CD14-positive monocyte (primary cell): ENCODE measurements at regions not wholly inside any gene's neighbourhood (a gene's known extent, or its start where the extent isn't known, plus 50 kb on each side); places are given as distances from the start of the nearest gene placed in this dataset.

Experiments used
- DNase-seq, 3 donors: peaks; one replicate each; pipeline ENCODE4 v3.0.0-alpha.2; 2011 to 2022
- H2AFZ ChIP-seq: 2 replicates; pipeline ENCODE4 v1.6.0; 2012; ENCODE audit warnings: mild to moderate bottlenecking, low read depth, low read length, inconsistent platforms; ENCODE audit not compliant: insufficient read depth, poor library complexity, severe bottlenecking
- H3K27ac ChIP-seq, 2 donors: 1 replicate in 1 of 2; 2 replicates in 1 of 2; pipeline ENCODE4 v1.5.1; 2012 to 2013; ENCODE audit warnings: low read length in 2 of 2, control low read depth in 1 of 2, inconsistent platforms in 1 of 2, low read depth in 1 of 2, mild to moderate bottlenecking in 1 of 2
- H3K27me3 ChIP-seq, 2 donors: one replicate each; pipeline versions ENCODE4 v1.6.0 to v1.6.1; 2011 to 2013; ENCODE audit warnings: low read length in 2 of 2; ENCODE audit not compliant: control insufficient read depth in 2 of 2, insufficient read depth in 2 of 2
- H3K36me3 ChIP-seq, 2 donors: replicated peaks in 1 of 2; 1 replicate in 1 of 2; 2 replicates in 1 of 2; pipeline versions ENCODE4 v1.5.1 to v1.6.1; 2012 to 2013; ENCODE audit warnings: low read length in 2 of 2, control low read depth in 1 of 2, inconsistent platforms in 1 of 2, mild to moderate bottlenecking in 1 of 2; ENCODE audit not compliant: insufficient read depth in 2 of 2, control insufficient read depth in 1 of 2
- H3K4me1 ChIP-seq, 2 donors: 1 replicate in 1 of 2; 2 replicates in 1 of 2; pipeline versions ENCODE4 v1.5.1 to v1.6.1; 2012 to 2013; ENCODE audit warnings: low read length in 2 of 2, control low read depth in 1 of 2, inconsistent platforms in 1 of 2, mild to moderate bottlenecking in 1 of 2, moderate library complexity in 1 of 2; ENCODE audit not compliant: insufficient read depth in 2 of 2, control insufficient read depth in 1 of 2
- H3K4me2 ChIP-seq: replicated peaks from 2 replicates; pipeline ENCODE3; 2012; ENCODE audit warnings: low read length, moderate library complexity, mild to moderate bottlenecking; ENCODE audit not compliant: poor library complexity, severe bottlenecking; ENCODE audit errors: extremely low read depth
- H3K4me3 ChIP-seq, 3 experiments: fragments of 200-600 bp in 1 of 3; sonication (generic) in 1 of 3; replicated peaks in 1 of 3; 1 replicate in 2 of 3; 2 replicates in 1 of 3; pipeline ENCODE4 v1.5.1; 2011 to 2013; ENCODE audit warnings: low read length in 3 of 3, mild to moderate bottlenecking in 3 of 3, control low read depth in 2 of 3, low read depth in 2 of 3, inconsistent platforms in 1 of 3, moderate library complexity in 1 of 3
- H3K79me2 ChIP-seq: 2 replicates; pipeline ENCODE4 v1.6.0; 2012; ENCODE audit warnings: mild to moderate bottlenecking, control low read depth, inconsistent platforms, low read length, moderate library complexity; ENCODE audit not compliant: insufficient read depth
- H3K9ac ChIP-seq: 2 replicates; pipeline ENCODE4 v1.6.0; 2017; ENCODE audit warnings: low read length, mild to moderate bottlenecking; ENCODE audit not compliant: insufficient read depth, poor library complexity, severe bottlenecking
- H3K9me3 ChIP-seq, 2 donors: replicated peaks in 1 of 2; 1 replicate in 1 of 2; 2 replicates in 1 of 2; pipeline versions ENCODE4 v1.5.1 to v1.6.1; 2012 to 2013; ENCODE audit warnings: low read length in 2 of 2, control low read depth in 1 of 2; ENCODE audit not compliant: control insufficient read depth in 1 of 2, insufficient read depth in 1 of 2
- H4K20me1 ChIP-seq: 2 replicates; pipeline ENCODE4 v1.6.0; 2012; ENCODE audit warnings: mild to moderate bottlenecking, low read length, control low read depth, moderate library complexity; ENCODE audit not compliant: insufficient read depth
- H3K27ac Mint-ChIP-seq, 7 donors: one replicate each; pipeline ENCODE4 v1.8.0; 2020; ENCODE audit warnings: mild to moderate bottlenecking in 7 of 7, mixed read lengths in 7 of 7, moderate library complexity in 6 of 7, inconsistent platforms in 2 of 7
- H3K27me3 Mint-ChIP-seq, 3 donors: one replicate each; pipeline ENCODE4 v1.8.0; 2021 to 2022; ENCODE audit warnings: low read depth in 3 of 3, mild to moderate bottlenecking in 3 of 3, mixed read lengths in 3 of 3, moderate library complexity in 3 of 3, inconsistent platforms in 1 of 3
- H3K36me3 Mint-ChIP-seq, 2 donors: one replicate each; pipeline ENCODE4 v1.8.0; 2020; ENCODE audit warnings: mixed read lengths in 2 of 2, inconsistent platforms in 1 of 2, mild to moderate bottlenecking in 1 of 2
- H3K4me1 Mint-ChIP-seq: one replicate; pipeline ENCODE4 v1.8.0; 2020; ENCODE audit warnings: mild to moderate bottlenecking, mixed read lengths
- H3K4me3 Mint-ChIP-seq, 2 donors: one replicate each; pipeline ENCODE4 v1.8.0; 2020; ENCODE audit warnings: mild to moderate bottlenecking in 2 of 2, mixed read lengths in 2 of 2, moderate library complexity in 1 of 2
- H3K9me3 Mint-ChIP-seq, 7 donors: one replicate each; pipeline ENCODE4 v1.8.0; 2020 to 2022; ENCODE audit warnings: mixed read lengths in 7 of 7, mild to moderate bottlenecking in 6 of 7, moderate library complexity in 6 of 7, inconsistent platforms in 2 of 7
- WGBS: methylation state at CpG from one replicate; pipeline ENCODE4 v1.1.5; 2013; ENCODE audit warnings: missing lambda C conversion rate; ENCODE audit not compliant: insufficient coverage; 5-methylcytosine and 5-hydroxymethylcytosine counted together
- intact Hi-C, 2 donors: fragments of 100-400 bp; cut with micrococcal nuclease; formaldehyde crosslinking; loops; one replicate each; pipeline versions ENCODE4 v1.15.0 to v1.15.1; 2023
- TF ChIP-seq, protein P1 (sequence below): fragments of 200-600 bp; IDR thresholded peaks from one replicate; pipeline ENCODE4 v1.8.0; 2022; ENCODE audit warnings: antibody characterized with exemption, mild to moderate bottlenecking

DNA sequence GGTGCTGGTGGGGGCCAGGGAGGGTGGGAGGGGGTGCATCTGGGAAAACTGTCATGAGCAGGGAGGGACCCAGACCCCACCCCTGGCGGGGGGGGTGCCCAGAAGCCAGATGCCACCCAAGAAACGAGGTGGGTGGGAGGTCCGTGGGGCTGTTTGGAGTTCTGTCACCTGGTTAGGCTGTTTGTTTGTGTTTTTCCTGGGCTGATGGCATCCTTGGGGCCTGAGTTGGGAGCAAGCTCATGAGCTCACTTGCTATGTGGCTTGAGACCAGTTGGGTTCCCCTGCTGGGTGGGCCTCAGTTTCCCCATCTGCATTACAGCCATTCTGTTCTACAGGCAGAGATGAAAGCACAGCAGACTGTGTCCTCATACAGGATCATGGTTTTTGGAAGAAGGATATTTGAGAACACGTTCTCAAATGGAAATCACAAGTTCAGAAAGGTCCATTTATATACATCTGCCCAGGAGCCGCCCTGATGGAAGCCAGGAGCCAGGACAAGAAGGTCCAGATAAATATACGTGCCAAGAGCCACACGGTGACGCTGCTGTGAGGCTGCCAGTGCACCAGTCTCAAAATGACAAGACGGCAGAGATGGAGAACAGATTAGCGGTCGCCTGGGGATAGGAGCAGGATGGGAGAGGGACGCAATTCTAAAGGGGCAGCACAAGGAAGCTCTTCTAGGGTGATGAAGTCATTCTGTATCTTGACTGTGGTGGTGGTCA, 312.9 kb downstream of the MN1 start:
- 79% methylated on average over 11 of the region's 12 CpGs for WGBS
- no peak overlapping the region for H3K27ac ChIP-seq
- peaks cover 0 to 6% of the 10 kb centered on the region in 2 donors for H3K9me3 ChIP-seq

GRCh38 chr22:27489178-27489675, 312.3 kb downstream of the MN1 start:
- Mint-ChIP-seq H3K27ac (no peak overlapping the region), H3K4me3 (no peak overlapping the region), H3K4me1 (no peaks in the 10 kb centered on the region), H3K27me3 (peaks cover 0 to 2% (median 0%) of the 10 kb centered on the region in 3 donors), H3K36me3 (no peaks in the 10 kb centered on the region), H3K9me3 (peaks cover 2 to 12% (median 7%) of the 10 kb centered on the region in 7 donors)
- no peak overlapping the region for H3K27ac ChIP-seq
- intact Hi-C loops = no loop called here
- H3K4me1 ChIP-seq = no peaks in the 10 kb centered on the region
- H3K4me3 ChIP-seq = no peak overlapping the region
- H3K27me3 ChIP-seq = no peaks in the 10 kb centered on the region
- H3K36me3 ChIP-seq = no peaks in the 10 kb centered on the region
- H3K9me3 ChIP-seq = peaks cover 0 to 6% of the 10 kb centered on the region in 2 donors
- TF ChIP-seq, protein P1, sequence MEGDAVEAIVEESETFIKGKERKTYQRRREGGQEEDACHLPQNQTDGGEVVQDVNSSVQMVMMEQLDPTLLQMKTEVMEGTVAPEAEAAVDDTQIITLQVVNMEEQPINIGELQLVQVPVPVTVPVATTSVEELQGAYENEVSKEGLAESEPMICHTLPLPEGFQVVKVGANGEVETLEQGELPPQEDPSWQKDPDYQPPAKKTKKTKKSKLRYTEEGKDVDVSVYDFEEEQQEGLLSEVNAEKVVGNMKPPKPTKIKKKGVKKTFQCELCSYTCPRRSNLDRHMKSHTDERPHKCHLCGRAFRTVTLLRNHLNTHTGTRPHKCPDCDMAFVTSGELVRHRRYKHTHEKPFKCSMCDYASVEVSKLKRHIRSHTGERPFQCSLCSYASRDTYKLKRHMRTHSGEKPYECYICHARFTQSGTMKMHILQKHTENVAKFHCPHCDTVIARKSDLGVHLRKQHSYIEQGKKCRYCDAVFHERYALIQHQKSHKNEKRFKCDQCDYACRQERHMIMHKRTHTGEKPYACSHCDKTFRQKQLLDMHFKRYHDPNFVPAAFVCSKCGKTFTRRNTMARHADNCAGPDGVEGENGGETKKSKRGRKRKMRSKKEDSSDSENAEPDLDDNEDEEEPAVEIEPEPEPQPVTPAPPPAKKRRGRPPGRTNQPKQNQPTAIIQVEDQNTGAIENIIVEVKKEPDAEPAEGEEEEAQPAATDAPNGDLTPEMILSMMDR = no peak
- no peak overlapping the region for H3K9ac ChIP-seq
- WGBS = 85% methylated on average over 2 of the region's 4 CpGs
- no peak for DNase-seq
- H3K79me2 ChIP-seq = no peaks in the 10 kb centered on the region
- H4K20me1 ChIP-seq = no peaks in the 10 kb centered on the region
- H3K4me2 ChIP-seq = no peak overlapping the region
- no peak overlapping the region for H2AFZ ChIP-seq

More for the DNA sequence above, 312.9 kb downstream of the MN1 start:
- Histone ChIP-seq H2AFZ (no peak overlapping the region), H3K27me3 (no peaks in the 10 kb centered on the region), H3K4me3 (no peak overlapping the region), H3K4me2 (no peak overlapping the region), H3K36me3 (no peaks in the 10 kb centered on the region), H3K9ac (no peak overlapping the region), H3K79me2 (no peaks in the 10 kb centered on the region), H3K4me1 (no peaks in the 10 kb centered on the region), H4K20me1 (no peaks in the 10 kb centered on the region)
- H3K4me1 Mint-ChIP-seq = no peaks in the 10 kb centered on the region
- DNase-seq = no peak
- no peak overlapping the region for H3K4me3 Mint-ChIP-seq
- peaks cover 2 to 12% (median 7%) of the 10 kb centered on the region in 7 donors for H3K9me3 Mint-ChIP-seq
- no peaks in the 10 kb centered on the region for H3K36me3 Mint-ChIP-seq
- TF ChIP-seq, protein P1 = no peak
- H3K27me3 Mint-ChIP-seq = peaks cover 0 to 3% (median 3%) of the 10 kb centered on the region in 3 donors
- H3K27ac Mint-ChIP-seq = no peak overlapping the region
- intact Hi-C loops = no loop called here
